Kidney (tissue), 13 donors: ENCODE measurements at regions not wholly inside any gene's neighbourhood (a gene's known extent, or its start where the extent isn't known, plus 50 kb on each side); places are given as distances from the start of the nearest gene placed in this dataset.

Experiments used
- DNase-seq, 5 donors: peaks; one replicate each; pipeline ENCODE4 v3.0.0-alpha.2; 2013 to 2020
- FAIRE-seq: peaks from 2 replicates; lab custom pipeline; 2012; peaks lifted over from hg19 to GRCh38; lab: Jason Lieb, UNC
- H3K27ac ChIP-seq, 2 donors: one replicate each; pipeline ENCODE4 v1.7.0; 2013; ENCODE audit warnings: low read depth in 2 of 2, low read length in 2 of 2, inconsistent platforms in 1 of 2
- H3K27me3 ChIP-seq: one replicate; pipeline ENCODE4 v1.7.1; 2013; ENCODE audit warnings: low read length, inconsistent platforms; ENCODE audit not compliant: control insufficient read depth, insufficient read depth
- H3K36me3 ChIP-seq, 3 donors: one replicate each; pipeline versions ENCODE4 v1.7.0 to v1.7.1; 2013; ENCODE audit warnings: low read length in 3 of 3, control low read depth in 1 of 3, inconsistent platforms in 1 of 3; ENCODE audit not compliant: insufficient read depth in 3 of 3, control insufficient read depth in 2 of 3
- H3K4me1 ChIP-seq, 3 donors: one replicate each; pipeline versions ENCODE4 v1.7.0 to v1.7.1; 2013; ENCODE audit warnings: low read length in 3 of 3, inconsistent platforms in 1 of 3, low read depth in 1 of 3; ENCODE audit not compliant: control insufficient read depth in 2 of 3, insufficient read depth in 2 of 3
- H3K4me3 ChIP-seq, 3 donors: one replicate each; pipeline versions ENCODE4 v1.7.0 to v1.8.1; 2013; ENCODE audit warnings: low read length in 3 of 3, control low read depth in 1 of 3, inconsistent platforms in 1 of 3
- H3K9ac ChIP-seq, 3 donors: one replicate each; pipeline versions ENCODE4 v1.7.0 to v1.7.1; 2013; ENCODE audit warnings: low read length in 3 of 3, control low read depth in 1 of 3, inconsistent platforms in 1 of 3
- H3K9me3 ChIP-seq, 3 donors: one replicate each; pipeline versions ENCODE4 v1.7.0 to v1.7.1; 2013; ENCODE audit warnings: low read length in 3 of 3, control low read depth in 1 of 3, inconsistent platforms in 1 of 3; ENCODE audit not compliant: control insufficient read depth in 2 of 3, insufficient read depth in 1 of 3
- CTCF ChIP-seq: IDR thresholded peaks from 3 replicates; pipeline ENCODE4 v1.5.1; 2012; ENCODE audit warnings: mild to moderate bottlenecking, moderate library complexity, borderline replicate concordance; ENCODE audit not compliant: insufficient read depth; ENCODE audit errors: extremely low read depth
- intact Hi-C: fragments of 100-400 bp; cut with DNase I; formaldehyde crosslinking; loops from one replicate; pipeline ENCODE4 v1.11.1; 2022
- donor health status: control.
- donor health status: control.
- donor health status: control.
- donor health status: control.
- donor health status: control.
- donor health status: DM: yes; HTN: yes; CAD: no.
- donor health status: Normal renal cell carcinoma (clear cell type).

- Histone ChIP-seq H3K9me3 (no peaks in the 10 kb centered on the region), H3K9ac (no peak overlapping the region), H3K27ac (no peak overlapping the region), H3K27me3 (no peaks in the 10 kb centered on the region), H3K4me1 (peaks cover 0 to 8% (median 0%) of the 10 kb centered on the region in 3 donors), H3K4me3 (no peak overlapping the region), H3K36me3 (no peaks in the 10 kb centered on the region)
- no peak for DNase-seq
- TF ChIP-seq CTCF = no peak
- FAIRE-seq = no peak
- intact Hi-C loops = no loop called here
Observed at GRCh38 chr12:82529101-82529500, 157.6 kb upstream of the TMTC2 start.

- no peak for DNase-seq
- Histone ChIP-seq H3K36me3 (no peaks in the 10 kb centered on the region), H3K4me3 (no peak overlapping the region), H3K27ac (no peak overlapping the region), H3K4me1 (peaks cover 0 to under 1% (median 0%) of the 10 kb centered on the region in 3 donors), H3K27me3 (no peaks in the 10 kb centered on the region), H3K9me3 (no peaks in the 10 kb centered on the region), H3K9ac (no peak overlapping the region)
- no peak for TF ChIP-seq CTCF
- intact Hi-C loops = no loop called here
- no peak for FAIRE-seq
Observed at GRCh38 chr12:82529954-82530353, 156.8 kb upstream of the TMTC2 start.

GRCh38 chr12:82530394-82530793, 156.3 kb upstream of the TMTC2 start:
- no peaks in the 10 kb centered on the region for H3K4me1 ChIP-seq
- H3K9ac ChIP-seq = no peak overlapping the region
- H3K4me3 ChIP-seq = no peak overlapping the region
- H3K9me3 ChIP-seq = no peaks in the 10 kb centered on the region
- no peak for DNase-seq
- H3K36me3 ChIP-seq = no peaks in the 10 kb centered on the region
- H3K27ac ChIP-seq = no peak overlapping the region
- FAIRE-seq = no peak
- no peaks in the 10 kb centered on the region for H3K27me3 ChIP-seq
- TF ChIP-seq CTCF = no peak
- intact Hi-C loops = no loop called here

- H3K27ac ChIP-seq = no peak overlapping the region
- FAIRE-seq = no peak
- no peaks in the 10 kb centered on the region for H3K27me3 ChIP-seq
- no peak for TF ChIP-seq CTCF
- no peak overlapping the region for H3K9ac ChIP-seq
- H3K4me1 ChIP-seq = no peaks in the 10 kb centered on the region
- no peak overlapping the region for H3K4me3 ChIP-seq
- intact Hi-C loops = no loop called here
- no peak for DNase-seq
- H3K36me3 ChIP-seq = no peaks in the 10 kb centered on the region
- H3K9me3 ChIP-seq = no peaks in the 10 kb centered on the region
Observed at GRCh38 chr12:82533341-82533740, 153.4 kb upstream of the TMTC2 start.
